ENCODE measurements at regions not wholly inside any gene's neighbourhood (a gene's known extent, or its start where the extent isn't known, plus 50 kb on each side); places are given as distances from the start of the nearest gene placed in this dataset.

DNA sequence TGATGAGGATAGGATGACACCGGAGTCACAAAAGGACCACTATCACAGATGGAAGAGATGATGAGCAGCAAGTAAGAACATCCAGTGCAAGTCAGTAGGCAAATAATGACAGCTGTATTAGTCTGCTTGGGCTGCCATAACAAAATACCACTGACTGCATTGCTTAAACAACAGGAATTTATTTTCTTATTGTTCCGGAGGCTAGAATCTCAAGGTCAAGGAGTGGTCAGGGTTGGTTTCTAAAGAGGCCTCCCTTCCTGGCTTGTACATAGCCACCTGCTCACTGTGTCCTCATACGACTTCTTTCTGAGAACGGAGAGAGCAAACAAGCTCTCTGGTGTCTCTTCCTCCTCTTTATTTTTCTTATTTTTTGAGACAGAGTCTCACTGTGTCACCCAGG lies 380.7 kb downstream of the PLOD2 start:
- TF ChIP-seq, protein P1, sequence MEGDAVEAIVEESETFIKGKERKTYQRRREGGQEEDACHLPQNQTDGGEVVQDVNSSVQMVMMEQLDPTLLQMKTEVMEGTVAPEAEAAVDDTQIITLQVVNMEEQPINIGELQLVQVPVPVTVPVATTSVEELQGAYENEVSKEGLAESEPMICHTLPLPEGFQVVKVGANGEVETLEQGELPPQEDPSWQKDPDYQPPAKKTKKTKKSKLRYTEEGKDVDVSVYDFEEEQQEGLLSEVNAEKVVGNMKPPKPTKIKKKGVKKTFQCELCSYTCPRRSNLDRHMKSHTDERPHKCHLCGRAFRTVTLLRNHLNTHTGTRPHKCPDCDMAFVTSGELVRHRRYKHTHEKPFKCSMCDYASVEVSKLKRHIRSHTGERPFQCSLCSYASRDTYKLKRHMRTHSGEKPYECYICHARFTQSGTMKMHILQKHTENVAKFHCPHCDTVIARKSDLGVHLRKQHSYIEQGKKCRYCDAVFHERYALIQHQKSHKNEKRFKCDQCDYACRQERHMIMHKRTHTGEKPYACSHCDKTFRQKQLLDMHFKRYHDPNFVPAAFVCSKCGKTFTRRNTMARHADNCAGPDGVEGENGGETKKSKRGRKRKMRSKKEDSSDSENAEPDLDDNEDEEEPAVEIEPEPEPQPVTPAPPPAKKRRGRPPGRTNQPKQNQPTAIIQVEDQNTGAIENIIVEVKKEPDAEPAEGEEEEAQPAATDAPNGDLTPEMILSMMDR (IDR thresholded peaks at IDR 0.05) = no peak
- TF ChIP-seq POLR2A (IDR thresholded peaks at IDR 0.05) = no peak

Data from lower leg skin (tissue), 3 donors.